HL-60 (cell line): ENCODE measurements at regions not wholly inside any gene's neighbourhood (a gene's known extent, or its start where the extent isn't known, plus 50 kb on each side); places are given as distances from the start of the nearest gene placed in this dataset.
A peak's percentile ranks its signal among the peaks of the same experiment; 100 is the strongest.

ENCODE experiments used
- CTCF ChIP-seq: IDR thresholded peaks from one replicate; pipeline ENCODE4 v1.5.1; 2011; ENCODE audit warnings: low read length, control low read depth, inconsistent platforms; ENCODE audit not compliant: insufficient read depth
- GABPA ChIP-seq: IDR thresholded peaks from 2 replicates; pipeline ENCODE4 v1.6.1; 2012; ENCODE audit warnings: low read depth
- POLR2AphosphoS5 ChIP-seq: IDR thresholded peaks from 2 replicates; pipeline ENCODE4 v1.6.1; 2012; ENCODE audit warnings: low read depth
- REST ChIP-seq: IDR thresholded peaks from 2 replicates; pipeline ENCODE4 v1.6.1; 2012; ENCODE audit warnings: low read depth; ENCODE audit not compliant: insufficient replicate concordance

DNA sequence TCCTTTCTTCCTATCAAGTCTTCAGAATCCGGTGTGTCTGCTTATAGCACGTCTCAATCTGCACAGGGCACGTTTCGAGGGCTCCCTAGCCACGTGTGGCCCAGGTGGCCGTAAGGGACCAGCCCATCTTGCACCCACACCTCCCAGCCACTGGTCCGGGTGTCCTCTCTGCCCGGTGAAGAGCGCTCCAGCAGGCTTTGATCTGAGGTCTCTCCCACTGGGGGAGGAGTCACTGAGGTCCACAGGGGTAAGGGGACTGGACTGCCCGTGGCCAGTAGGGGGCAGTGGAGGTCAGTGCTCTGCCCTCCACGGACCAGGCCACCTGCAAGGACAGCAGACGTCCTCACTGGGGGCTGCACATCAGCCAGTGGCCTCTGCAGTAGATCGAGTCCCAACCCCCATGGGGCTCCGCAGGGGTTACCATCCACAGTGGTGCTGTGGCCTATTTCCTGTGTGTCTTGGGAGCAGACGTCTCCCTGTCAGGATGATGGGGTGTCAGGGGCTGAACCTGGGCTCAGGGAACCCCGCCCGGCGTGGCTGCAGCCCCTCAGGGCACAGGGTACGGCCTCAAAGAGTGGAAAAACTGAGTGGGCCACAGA, 204.1 kb upstream of the CIBAR2 start:
- TF ChIP-seq CTCF (peak; percentile 80), POLR2AphosphoS5 (no peak), GABPA (no peak), REST (no peak)
